ENCODE measurements at regions not wholly inside any gene's neighbourhood (a gene's known extent, or its start where the extent isn't known, plus 50 kb on each side); places are given as distances from the start of the nearest gene placed in this dataset.
"Not testable (repeated sequence)": the region's sequence is repeated elsewhere in the genome, so short reads cannot be mapped to it uniquely, and the experiment has no call there.

DNA sequence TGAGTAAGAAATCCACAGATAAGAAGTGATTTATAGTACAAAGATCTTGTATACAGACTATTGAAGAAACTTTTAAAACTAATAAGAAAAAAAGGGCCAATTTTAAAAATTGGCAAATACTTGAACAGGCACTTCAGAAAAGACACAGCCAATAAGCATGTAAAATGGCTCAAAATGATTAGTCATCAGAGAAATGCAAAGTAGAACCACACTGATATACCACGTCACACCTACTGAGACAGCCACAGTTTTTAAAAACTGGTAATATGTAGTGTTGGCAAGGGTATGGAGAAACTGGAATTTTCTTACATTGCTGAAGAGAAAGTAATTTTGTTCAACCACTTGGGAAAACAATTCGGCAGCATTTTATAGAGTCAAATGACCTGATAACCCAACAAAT lies 488.9 kb upstream of the HTR1E start:
- TF ChIP-seq, protein P1, sequence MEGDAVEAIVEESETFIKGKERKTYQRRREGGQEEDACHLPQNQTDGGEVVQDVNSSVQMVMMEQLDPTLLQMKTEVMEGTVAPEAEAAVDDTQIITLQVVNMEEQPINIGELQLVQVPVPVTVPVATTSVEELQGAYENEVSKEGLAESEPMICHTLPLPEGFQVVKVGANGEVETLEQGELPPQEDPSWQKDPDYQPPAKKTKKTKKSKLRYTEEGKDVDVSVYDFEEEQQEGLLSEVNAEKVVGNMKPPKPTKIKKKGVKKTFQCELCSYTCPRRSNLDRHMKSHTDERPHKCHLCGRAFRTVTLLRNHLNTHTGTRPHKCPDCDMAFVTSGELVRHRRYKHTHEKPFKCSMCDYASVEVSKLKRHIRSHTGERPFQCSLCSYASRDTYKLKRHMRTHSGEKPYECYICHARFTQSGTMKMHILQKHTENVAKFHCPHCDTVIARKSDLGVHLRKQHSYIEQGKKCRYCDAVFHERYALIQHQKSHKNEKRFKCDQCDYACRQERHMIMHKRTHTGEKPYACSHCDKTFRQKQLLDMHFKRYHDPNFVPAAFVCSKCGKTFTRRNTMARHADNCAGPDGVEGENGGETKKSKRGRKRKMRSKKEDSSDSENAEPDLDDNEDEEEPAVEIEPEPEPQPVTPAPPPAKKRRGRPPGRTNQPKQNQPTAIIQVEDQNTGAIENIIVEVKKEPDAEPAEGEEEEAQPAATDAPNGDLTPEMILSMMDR (IDR thresholded peaks at IDR 0.05): no peak
- Mint-ChIP-seq H3K9me3 (peaks cover 32% of the 10 kb centered on the region), H3K36me3 (ENCODE audit: low read depth) (peaks cover 4% of the 10 kb centered on the region), H3K27ac (no peak overlapping the region), H3K4me3 (no peak overlapping the region), H3K4me1 (peaks cover 11% of the 10 kb centered on the region), H3K27me3 (ENCODE audit: low read depth, poor library complexity) (no peaks in the 10 kb centered on the region)
- no peak for DNase-seq

DNA sequence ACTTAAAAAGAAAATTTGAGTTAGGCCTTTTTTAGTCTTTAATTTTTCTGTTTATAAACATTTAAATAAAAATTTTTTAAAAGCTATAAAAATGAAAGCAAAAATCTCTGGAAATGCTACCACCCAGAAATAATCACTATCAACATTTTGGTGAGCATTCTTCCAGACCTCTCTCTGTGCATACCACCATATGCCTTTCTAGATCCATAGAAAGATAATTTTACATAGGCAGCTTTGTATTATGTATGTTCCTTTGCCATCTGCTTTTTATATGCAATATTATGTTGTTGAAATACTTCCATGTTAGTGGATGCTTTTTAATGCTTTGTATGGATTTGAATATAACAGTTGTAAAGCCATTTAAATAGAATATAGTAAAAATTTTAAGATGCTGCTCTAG lies 496.7 kb upstream of the HTR1E start:
- no peaks in the 10 kb centered on the region for H3K36me3 Mint-ChIP-seq (ENCODE audit: low read depth)
- H3K27ac Mint-ChIP-seq: no peak overlapping the region
- TF ChIP-seq, protein P1 (IDR thresholded peaks at IDR 0.05): no peak
- H3K4me1 Mint-ChIP-seq: no peaks in the 10 kb centered on the region
- peaks cover 1% of the 10 kb centered on the region for H3K9me3 Mint-ChIP-seq
- H3K27me3 Mint-ChIP-seq (ENCODE audit: low read depth, poor library complexity): peaks cover 10% of the 10 kb centered on the region
- no peak for DNase-seq
- no peak overlapping the region for H3K4me3 Mint-ChIP-seq

DNA sequence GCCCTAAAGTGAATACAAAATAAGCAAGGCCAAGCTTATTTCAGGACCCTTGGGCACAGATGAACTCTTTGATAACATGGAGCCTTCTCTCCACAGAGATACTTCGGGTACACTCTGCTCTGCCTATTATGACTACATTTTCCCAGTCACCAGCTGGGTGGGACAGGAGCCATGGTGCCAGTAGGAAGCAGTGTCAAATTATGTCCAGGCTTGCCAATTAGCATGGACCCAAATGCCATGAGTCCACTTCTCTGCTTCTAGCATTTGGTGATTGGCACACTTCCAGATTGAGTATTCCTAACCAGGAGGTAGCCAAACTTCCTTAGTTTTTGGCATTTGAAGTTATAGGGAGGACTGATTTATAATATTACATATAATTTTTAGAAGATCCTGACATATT lies 513.8 kb upstream of the HTR1E start:
- H3K27ac Mint-ChIP-seq: no peak overlapping the region
- H3K4me1 Mint-ChIP-seq: no peaks in the 10 kb centered on the region
- DNase-seq: no peak
- no peaks in the 10 kb centered on the region for H3K36me3 Mint-ChIP-seq (ENCODE audit: low read depth)
- H3K4me3 Mint-ChIP-seq: no peak overlapping the region
- no peaks in the 10 kb centered on the region for H3K9me3 Mint-ChIP-seq
- TF ChIP-seq, protein P1 (IDR thresholded peaks at IDR 0.05): no peak
- no peaks in the 10 kb centered on the region for H3K27me3 Mint-ChIP-seq (ENCODE audit: low read depth, poor library complexity)

DNA sequence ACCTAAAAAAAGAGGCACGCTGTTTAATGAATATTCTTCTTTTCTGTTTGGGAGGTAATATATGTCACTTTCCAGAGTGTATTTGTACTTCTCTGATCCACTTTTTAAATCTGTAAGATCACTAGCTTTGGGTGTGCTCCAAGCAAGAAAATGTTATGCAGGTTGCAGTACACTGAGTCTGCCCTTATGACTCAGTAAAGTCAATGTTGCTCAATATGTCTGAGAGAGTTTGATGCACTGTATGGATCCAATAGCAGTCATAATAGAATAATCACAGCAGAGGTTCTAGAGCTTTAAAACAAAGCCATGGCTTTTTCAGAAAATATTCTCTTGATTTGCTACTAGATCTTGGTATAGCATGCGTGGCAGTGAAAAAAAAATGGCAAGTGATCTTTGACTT lies 525.3 kb upstream of the HTR1E start:
- H3K27me3 Mint-ChIP-seq (ENCODE audit: low read depth, poor library complexity): peaks cover 3% of the 10 kb centered on the region
- H3K27ac Mint-ChIP-seq: no peak overlapping the region
- no peaks in the 10 kb centered on the region for H3K9me3 Mint-ChIP-seq
- DNase-seq: no peak
- TF ChIP-seq, protein P1 (IDR thresholded peaks at IDR 0.05): no peak
- no peaks in the 10 kb centered on the region for H3K4me1 Mint-ChIP-seq
- no peaks in the 10 kb centered on the region for H3K36me3 Mint-ChIP-seq (ENCODE audit: low read depth)
- no peak overlapping the region for H3K4me3 Mint-ChIP-seq

DNA sequence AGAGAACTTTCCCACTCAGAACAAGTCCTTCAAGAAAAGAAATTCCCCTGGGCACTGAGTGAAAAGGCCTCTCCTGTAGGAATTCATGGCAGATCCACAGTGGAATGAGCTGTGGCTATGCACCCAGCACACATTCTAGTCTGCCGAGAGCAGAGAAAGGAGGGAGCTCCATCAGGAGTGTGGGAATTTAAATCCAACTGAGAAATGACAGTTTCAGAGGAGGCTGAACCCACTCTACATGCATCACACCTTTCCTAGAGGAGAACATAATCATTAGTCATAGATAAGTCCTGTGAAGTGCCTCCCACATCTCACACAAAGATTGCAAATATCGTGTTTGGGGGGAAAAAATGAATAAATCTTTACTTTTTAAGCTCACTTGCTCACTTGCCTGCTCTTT lies 530.2 kb upstream of the HTR1E start:
- Mint-ChIP-seq H3K36me3 (ENCODE audit: low read depth) (no peaks in the 10 kb centered on the region), H3K4me1 (no peaks in the 10 kb centered on the region), H3K27me3 (ENCODE audit: low read depth, poor library complexity) (peaks cover 3% of the 10 kb centered on the region), H3K4me3 (no peak overlapping the region), H3K27ac (no peak overlapping the region), H3K9me3 (peaks cover 5% of the 10 kb centered on the region)
- TF ChIP-seq, protein P1 (IDR thresholded peaks at IDR 0.05): no peak
- DNase-seq: no peak

DNA sequence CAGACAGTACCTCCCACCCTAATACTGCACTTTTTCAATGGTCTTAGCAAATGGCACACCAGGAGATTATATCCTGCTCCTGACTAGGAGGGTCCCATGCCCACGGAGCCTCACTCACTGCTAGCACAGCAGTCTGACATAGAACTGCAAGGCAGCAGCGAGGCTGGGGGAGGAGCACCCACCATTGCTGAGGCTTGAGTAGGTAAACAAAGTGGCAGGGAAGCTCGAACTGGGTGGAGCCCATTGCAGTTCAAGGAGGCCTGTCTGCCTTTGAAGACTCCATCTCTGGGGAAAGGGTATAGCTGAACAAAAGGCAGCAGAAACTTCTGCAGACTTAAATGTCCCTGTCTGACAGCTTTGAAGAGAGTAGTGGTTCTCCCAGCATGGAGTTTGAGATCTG lies 544.5 kb upstream of the HTR1E start:
- H3K4me3 Mint-ChIP-seq; DNase-seq; H3K4me1 Mint-ChIP-seq; H3K36me3 Mint-ChIP-seq (ENCODE audit: low read depth); H3K27me3 Mint-ChIP-seq (ENCODE audit: low read depth, poor library complexity); H3K27ac Mint-ChIP-seq: not testable (repeated sequence)
- peaks cover 34% of the 10 kb centered on the region for H3K9me3 Mint-ChIP-seq
